GM12872 (cell line): ENCODE measurements at regions not wholly inside any gene's neighbourhood (a gene's known extent, or its start where the extent isn't known, plus 50 kb on each side); places are given as distances from the start of the nearest gene placed in this dataset.
A peak's percentile ranks its signal among the peaks of the same experiment; 100 is the strongest.

ENCODE experiments used
- TF ChIP-seq, protein P1 (sequence below): IDR thresholded peaks from 3 replicates; pipeline ENCODE4 v1.5.1; 2011; ENCODE audit warnings: low read depth, mild to moderate bottlenecking, low read length, moderate library complexity; ENCODE audit not compliant: insufficient read depth

GRCh38 chr5:100706776-100707175 is 171.6 kb downstream of the FAM174A start:
- TF ChIP-seq, protein P1, sequence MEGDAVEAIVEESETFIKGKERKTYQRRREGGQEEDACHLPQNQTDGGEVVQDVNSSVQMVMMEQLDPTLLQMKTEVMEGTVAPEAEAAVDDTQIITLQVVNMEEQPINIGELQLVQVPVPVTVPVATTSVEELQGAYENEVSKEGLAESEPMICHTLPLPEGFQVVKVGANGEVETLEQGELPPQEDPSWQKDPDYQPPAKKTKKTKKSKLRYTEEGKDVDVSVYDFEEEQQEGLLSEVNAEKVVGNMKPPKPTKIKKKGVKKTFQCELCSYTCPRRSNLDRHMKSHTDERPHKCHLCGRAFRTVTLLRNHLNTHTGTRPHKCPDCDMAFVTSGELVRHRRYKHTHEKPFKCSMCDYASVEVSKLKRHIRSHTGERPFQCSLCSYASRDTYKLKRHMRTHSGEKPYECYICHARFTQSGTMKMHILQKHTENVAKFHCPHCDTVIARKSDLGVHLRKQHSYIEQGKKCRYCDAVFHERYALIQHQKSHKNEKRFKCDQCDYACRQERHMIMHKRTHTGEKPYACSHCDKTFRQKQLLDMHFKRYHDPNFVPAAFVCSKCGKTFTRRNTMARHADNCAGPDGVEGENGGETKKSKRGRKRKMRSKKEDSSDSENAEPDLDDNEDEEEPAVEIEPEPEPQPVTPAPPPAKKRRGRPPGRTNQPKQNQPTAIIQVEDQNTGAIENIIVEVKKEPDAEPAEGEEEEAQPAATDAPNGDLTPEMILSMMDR, result peak; percentile 27; the same call in 1 of the 3 replicates

- TF ChIP-seq, protein P1, result no peak
Observed at GRCh38 chr5:100708645-100709171, 173.5 kb downstream of the FAM174A start.

DNA sequence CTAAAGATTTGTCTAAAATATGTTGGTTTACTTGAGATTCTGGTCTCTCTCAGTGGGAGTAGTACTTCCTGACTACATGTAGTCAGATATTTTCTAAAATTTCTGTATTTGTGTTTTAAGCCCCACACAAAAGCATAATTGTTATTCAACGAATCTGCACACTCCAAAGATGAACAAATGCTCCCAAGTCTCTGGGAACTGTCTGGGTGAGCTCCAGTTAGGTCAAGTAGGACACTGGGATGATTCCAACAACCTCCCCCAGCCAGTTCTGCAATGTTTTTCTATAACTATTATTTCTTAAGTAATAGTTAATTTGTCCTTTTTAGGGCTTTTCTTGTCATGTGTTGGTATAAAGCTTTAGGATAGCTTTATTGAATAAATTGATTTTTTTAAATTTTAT is 174.6 kb downstream of the FAM174A start:
- TF ChIP-seq, protein P1, result no peak

DNA sequence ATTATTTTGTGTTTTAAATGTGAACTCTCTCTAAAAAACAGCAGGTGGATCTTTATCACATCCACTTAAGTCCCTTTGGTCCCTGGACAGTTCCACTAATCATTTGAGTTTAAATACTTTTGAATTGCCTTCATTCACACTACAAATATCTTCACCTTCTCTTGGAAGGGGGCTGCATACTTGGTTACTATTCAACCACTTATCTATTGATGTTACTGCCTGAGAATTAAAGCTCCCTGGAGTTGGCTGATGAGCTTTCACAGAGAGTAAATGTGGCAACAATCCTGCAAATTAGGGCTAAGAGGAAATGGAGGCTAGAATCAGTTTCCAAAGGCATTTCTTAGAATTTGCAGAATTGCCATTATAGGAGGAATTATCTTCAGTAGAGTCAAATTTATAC is 180.4 kb downstream of the ST8SIA4 start:
- TF ChIP-seq, protein P1, result no peak

DNA sequence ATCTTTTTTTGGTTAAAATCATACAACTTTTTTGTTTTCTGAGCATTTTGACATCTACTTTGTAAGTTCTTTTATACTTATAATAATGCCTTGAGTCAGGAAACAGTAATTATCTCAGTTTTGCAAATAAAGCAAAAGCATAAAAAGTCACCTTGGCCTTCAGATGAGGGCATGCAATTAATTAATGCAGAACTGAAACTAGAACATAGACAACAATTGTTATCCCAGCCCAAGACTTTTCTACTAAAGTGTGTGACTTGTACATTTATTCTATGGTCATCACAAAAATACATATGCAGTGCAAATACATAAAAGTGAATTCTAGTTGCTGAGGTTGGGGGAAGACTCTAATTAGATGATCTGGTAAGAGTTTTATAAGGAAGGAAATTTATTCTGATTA is 179.9 kb downstream of the ST8SIA4 start:
- TF ChIP-seq, protein P1, result no peak

DNA sequence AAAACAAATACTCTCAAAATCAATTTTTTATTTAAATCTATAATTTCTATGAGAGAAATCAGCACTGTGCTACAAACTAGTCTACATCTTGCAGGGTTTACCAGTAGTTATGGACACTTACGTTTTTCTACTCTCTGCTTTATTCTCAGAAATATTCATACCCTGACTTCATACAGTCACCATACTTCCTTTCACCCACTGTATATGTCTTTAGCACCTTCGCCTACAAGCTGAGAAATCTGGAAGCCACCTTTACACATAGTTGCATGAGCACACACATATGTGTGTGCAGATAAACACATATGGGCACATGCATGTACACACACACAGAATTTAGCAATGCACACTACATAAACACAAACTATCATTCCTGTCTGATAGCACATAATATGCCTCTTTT is 177.0 kb downstream of the ST8SIA4 start:
- TF ChIP-seq, protein P1, result no peak

GRCh38 chr5:100731768-100732167 is 171.3 kb downstream of the ST8SIA4 start:
- TF ChIP-seq, protein P1, result no peak

DNA sequence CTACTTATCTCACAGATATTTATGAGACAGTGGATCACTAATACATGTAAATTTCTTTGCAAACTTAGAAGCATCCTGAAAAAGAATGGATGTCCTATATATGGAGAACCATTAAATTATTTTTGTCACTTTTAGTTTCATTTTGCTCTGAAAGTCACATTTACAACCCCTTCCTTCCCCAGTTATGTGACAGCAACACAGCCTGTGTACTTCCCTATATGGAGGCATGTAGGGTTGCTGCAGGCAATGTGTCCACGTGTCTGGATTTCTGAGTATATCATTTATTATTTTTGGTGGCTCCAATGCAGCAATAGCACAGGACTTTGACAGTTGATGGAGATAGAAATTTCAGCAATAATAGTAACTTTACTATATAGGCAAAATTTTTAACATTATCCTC is 156.4 kb downstream of the ST8SIA4 start:
- TF ChIP-seq, protein P1, result no peak
